ENCODE measurements at regions not wholly inside any gene's neighbourhood (a gene's known extent, or its start where the extent isn't known, plus 50 kb on each side); places are given as distances from the start of the nearest gene placed in this dataset.

DNA sequence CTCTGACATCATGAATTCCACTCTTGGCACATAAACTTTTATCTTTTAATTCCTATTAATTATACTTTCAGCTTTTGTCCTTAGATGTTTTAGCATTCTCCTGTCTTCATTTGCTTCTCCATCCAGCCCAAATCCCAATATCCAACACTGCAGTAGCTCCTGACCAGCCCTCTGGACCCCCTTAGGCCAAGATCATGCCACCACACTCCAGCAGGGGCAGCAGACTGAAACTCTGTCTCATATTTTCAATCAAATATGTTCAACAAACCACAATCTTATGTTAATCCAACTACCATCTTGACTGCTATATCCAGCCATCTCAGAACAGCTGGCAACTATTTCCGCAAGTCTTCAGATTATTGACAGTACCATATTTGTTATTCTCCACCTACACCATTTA is 315.8 kb upstream of the ROBO2 start:
- no peak overlapping the region for H3K27ac ChIP-seq
- H3K36me3 ChIP-seq, result no peaks in the 10 kb centered on the region
- TF ChIP-seq, protein P1, sequence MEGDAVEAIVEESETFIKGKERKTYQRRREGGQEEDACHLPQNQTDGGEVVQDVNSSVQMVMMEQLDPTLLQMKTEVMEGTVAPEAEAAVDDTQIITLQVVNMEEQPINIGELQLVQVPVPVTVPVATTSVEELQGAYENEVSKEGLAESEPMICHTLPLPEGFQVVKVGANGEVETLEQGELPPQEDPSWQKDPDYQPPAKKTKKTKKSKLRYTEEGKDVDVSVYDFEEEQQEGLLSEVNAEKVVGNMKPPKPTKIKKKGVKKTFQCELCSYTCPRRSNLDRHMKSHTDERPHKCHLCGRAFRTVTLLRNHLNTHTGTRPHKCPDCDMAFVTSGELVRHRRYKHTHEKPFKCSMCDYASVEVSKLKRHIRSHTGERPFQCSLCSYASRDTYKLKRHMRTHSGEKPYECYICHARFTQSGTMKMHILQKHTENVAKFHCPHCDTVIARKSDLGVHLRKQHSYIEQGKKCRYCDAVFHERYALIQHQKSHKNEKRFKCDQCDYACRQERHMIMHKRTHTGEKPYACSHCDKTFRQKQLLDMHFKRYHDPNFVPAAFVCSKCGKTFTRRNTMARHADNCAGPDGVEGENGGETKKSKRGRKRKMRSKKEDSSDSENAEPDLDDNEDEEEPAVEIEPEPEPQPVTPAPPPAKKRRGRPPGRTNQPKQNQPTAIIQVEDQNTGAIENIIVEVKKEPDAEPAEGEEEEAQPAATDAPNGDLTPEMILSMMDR (IDR thresholded peaks at IDR 0.05), result no peak
- no peak overlapping the region for H3K4me3 ChIP-seq
- H3K27me3 ChIP-seq (replicated peaks; ENCODE audit: insufficient read depth), result no peaks in the 10 kb centered on the region
- no peak for ATAC-seq (ENCODE audit: insufficient number of reproducible peaks, low FRiP score, low read depth)
- DNase-seq (ENCODE audit: low spot score), result no peak
- H3K9me3 ChIP-seq, result no peaks in the 10 kb centered on the region
- no peaks in the 10 kb centered on the region for H3K4me1 ChIP-seq (ENCODE audit: control insufficient read depth in 1 of 2, low read depth in 2 of 2)

DNA sequence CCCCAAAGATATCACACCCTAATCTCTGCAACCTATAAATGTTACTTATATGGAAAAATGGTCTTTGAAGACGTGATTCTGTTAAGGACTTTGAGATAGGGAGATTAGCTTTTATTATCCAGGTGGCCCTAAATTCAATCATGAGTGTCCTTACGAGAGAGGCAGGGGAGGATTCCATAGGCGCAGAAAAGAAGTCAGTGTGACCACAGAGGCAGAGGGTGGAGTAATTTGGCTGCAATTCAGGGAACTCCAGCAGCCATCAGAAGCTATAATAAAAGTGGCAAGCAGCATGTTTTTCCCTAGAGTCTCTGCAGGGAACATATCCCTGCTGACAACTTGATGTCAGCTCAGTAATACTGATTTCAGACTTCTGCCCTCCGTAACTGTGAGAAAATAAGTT is 315.2 kb upstream of the ROBO2 start:
- no peaks in the 10 kb centered on the region for H3K27me3 ChIP-seq (replicated peaks; ENCODE audit: insufficient read depth)
- H3K4me3 ChIP-seq, result no peak overlapping the region
- no peaks in the 10 kb centered on the region for H3K36me3 ChIP-seq
- H3K4me1 ChIP-seq (ENCODE audit: control insufficient read depth in 1 of 2, low read depth in 2 of 2), result no peaks in the 10 kb centered on the region
- ATAC-seq (ENCODE audit: insufficient number of reproducible peaks, low FRiP score, low read depth), result no peak
- no peaks in the 10 kb centered on the region for H3K9me3 ChIP-seq
- DNase-seq (ENCODE audit: low spot score), result no peak
- TF ChIP-seq, protein P1 (IDR thresholded peaks at IDR 0.05), result no peak
- no peak overlapping the region for H3K27ac ChIP-seq

DNA sequence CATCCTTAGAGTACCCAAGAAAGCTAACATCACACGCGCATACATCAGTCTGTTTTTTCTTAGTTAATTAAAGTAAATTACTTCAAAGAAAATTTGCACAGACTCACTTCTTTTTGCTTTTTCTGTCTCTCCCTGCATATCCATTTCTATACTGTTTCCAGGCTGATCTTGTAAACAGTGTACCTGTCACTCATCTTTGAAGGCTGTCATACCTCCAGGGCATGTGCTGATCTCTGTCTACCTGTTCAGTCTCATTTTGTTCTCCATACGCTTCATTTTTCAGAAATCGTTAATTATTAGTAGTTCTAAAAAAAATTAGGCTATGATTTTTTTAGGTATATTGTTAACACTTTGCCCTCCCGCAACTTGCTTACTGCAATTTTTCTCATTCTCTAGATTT is 313.9 kb upstream of the ROBO2 start:
- Histone ChIP-seq H3K4me1 (ENCODE audit: control insufficient read depth in 1 of 2, low read depth in 2 of 2) (no peaks in the 10 kb centered on the region), H3K27me3 (replicated peaks; ENCODE audit: insufficient read depth) (no peaks in the 10 kb centered on the region), H3K27ac (no peak overlapping the region), H3K9me3 (no peaks in the 10 kb centered on the region), H3K4me3 (no peak overlapping the region), H3K36me3 (no peaks in the 10 kb centered on the region)
- ATAC-seq (ENCODE audit: insufficient number of reproducible peaks, low FRiP score, low read depth), result no peak
- TF ChIP-seq, protein P1 (IDR thresholded peaks at IDR 0.05), result no peak
- DNase-seq (ENCODE audit: low spot score), result no peak

DNA sequence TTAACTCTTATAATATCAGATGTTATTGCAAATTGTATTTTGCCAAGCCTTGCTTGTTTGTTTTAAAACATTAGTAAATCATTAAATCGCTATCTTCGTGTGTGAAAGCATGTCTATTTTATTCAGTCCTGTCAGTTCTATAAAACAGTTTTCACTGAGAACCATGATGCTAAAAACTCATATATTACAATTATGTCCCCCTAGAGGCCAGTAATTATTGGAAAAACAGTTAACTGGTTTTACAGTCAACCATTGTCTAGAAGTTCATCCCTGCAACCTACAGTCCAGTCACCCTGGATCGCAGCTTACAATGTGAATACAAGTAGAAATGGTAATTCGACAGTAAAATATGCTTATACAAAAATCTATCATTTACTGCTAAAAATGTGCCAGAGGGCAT is 311.5 kb upstream of the ROBO2 start:
- DNase-seq (ENCODE audit: low spot score) (no peak), ATAC-seq (ENCODE audit: insufficient number of reproducible peaks, low FRiP score, low read depth) (no peak)
- no peak overlapping the region for H3K27ac ChIP-seq
- H3K4me1 ChIP-seq (ENCODE audit: control insufficient read depth in 1 of 2, low read depth in 2 of 2), result no peaks in the 10 kb centered on the region
- TF ChIP-seq, protein P1 (IDR thresholded peaks at IDR 0.05), result no peak
- no peak overlapping the region for H3K4me3 ChIP-seq
- H3K27me3 ChIP-seq (replicated peaks; ENCODE audit: insufficient read depth), result no peaks in the 10 kb centered on the region
- H3K36me3 ChIP-seq, result no peaks in the 10 kb centered on the region
- no peaks in the 10 kb centered on the region for H3K9me3 ChIP-seq

DNA sequence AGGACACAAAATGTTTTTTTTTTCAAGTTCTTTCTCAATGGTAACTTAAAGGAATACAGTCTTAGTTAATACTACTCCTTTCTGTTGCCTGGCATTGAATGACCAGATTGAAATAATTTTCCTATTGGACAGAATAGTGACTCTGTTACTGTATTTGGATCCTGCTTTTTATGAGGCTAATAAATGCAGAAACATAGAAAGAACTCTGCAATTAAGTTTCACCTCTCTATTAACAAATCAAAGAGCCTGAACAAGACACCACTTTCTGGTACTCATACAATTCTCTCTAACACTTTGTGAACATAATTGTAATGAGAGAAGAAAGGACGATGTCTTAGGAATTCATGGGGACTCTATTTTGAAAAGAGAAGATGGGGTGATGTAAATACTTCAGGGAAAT is 308.4 kb upstream of the ROBO2 start:
- H3K36me3 ChIP-seq, result no peaks in the 10 kb centered on the region
- DNase-seq (ENCODE audit: low spot score), result no peak
- ATAC-seq (ENCODE audit: insufficient number of reproducible peaks, low FRiP score, low read depth), result no peak
- H3K27me3 ChIP-seq (replicated peaks; ENCODE audit: insufficient read depth), result no peaks in the 10 kb centered on the region
- no peaks in the 10 kb centered on the region for H3K9me3 ChIP-seq
- H3K4me3 ChIP-seq, result no peak overlapping the region
- no peak overlapping the region for H3K27ac ChIP-seq
- H3K4me1 ChIP-seq (ENCODE audit: control insufficient read depth in 1 of 2, low read depth in 2 of 2), result no peaks in the 10 kb centered on the region
- TF ChIP-seq, protein P1 (IDR thresholded peaks at IDR 0.05), result no peak

All from thoracic aorta (tissue), 2 donors.